Limb (tissue), 2 donors: ENCODE measurements at regions not wholly inside any gene's neighbourhood (a gene's known extent, or its start where the extent isn't known, plus 50 kb on each side); places are given as distances from the start of the nearest gene placed in this dataset.

Source experiments
- DNase-seq, 2 donors: peaks; one replicate each; pipeline ENCODE4 v3.0.0-alpha.2; 2016; ENCODE audit errors: extremely low spot score in 2 of 2

DNA sequence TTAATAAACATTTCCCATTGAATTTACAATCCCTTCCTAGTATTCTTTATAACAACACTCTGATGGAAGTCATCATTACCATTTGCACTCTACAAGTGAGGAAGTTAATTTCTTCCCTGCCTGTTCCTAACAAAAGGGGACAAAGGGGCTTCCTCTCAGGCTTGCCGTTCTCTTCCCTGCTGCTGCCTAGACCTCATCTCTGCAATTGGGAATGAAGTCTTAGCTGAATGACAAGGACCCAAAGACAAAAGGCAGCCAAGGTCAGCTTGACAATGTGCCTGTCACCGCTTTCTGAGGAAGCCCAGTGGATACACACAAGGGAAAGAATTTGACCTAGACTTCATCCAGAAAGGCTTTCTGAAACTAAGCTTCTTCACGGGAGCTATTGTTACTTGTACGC, 416.4 kb downstream of the CMPK2 start:
- DNase-seq = no peak

DNA sequence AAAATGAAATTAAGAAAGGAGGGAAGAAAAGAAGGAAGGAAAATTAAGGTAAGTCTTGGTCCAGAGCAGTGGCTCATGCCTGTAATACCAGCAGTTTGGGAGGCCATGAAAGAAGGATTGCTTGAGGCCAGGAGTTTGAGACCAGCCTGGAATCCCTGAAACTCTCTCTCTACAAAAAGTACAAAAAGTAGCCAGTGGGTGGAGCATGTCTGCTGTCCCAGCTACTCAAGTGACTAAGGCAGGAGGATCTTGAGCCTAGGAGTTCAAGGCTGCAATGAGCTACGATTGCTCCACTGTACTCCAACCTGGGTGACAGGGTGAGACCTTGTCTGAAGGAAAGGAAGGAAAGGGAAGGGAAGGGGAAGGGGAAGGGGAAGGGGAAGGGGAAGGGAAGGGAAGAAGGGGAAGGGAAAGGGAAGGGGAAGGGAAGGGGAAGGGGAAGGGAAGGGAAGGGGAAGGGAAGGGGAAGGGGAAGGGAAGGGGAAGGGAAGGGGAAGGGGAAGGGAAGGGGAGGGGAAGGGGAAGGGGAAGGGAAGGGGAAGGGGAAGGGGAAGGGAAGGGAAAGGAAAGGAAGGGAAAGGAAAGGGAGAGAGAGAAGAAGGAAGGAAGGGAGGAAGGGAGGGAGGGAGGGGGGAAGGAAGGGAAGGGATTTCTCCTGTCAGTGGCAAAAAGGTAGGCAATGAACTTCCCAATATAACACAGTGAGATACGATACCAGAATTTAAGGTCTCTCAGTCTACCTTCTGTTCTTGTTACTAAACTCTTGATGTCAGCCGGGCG, 412.8 kb downstream of the CMPK2 start:
- DNase-seq = no peak

DNA sequence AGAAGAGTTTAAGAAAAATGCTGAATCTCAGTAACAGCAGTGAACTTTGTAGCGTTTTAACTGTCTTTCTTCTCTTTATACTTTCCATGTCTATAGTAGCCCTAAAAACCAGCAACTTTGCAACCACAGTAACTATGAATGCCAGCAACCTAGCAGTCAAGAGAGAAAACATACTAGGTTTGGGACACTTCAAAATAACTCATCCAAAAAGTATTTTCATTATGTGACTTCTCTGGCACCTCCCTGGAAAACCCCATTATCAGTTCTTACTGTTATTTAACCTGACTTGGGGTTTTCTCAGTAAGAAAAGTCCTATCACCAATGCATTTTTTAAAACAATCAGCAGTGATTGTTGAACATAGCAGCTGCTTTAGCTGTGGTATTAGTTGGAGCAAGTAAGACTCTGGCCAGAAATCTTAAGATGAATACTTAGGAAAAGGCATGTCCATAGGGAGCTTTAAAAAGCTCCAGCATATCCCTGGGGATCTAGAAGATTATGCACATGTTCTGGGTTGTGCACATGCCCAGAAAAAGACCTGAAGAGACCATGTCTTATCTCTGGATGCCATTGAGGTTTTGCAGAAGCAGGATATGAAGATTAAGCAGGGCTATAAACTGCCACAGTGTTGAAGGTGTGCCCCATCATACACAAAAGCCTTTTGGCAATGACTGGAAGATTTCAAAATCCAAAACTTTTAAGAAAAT, 411.3 kb downstream of the CMPK2 start:
- no peak for DNase-seq

DNA sequence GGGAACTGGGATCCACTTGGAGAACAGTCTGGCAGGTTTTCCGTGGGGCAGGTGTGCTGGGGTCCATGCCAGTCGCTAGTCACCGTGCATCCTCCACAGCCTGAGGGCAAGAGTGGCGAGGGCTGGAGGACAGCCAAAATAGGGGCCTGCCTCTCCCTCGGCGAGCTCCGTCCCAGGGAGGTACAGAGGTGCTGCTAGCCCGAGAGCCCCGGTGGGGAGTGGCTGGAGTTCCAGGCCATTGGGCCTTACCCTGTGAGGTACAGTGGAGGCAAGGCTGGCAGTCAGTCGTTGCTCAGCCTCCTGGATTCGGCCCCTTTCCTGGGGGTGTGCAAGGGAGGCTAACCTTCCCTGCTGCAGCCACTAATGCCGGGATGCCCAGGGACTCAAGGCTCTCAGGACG, 406.6 kb downstream of the CMPK2 start:
- no peak for DNase-seq

DNA sequence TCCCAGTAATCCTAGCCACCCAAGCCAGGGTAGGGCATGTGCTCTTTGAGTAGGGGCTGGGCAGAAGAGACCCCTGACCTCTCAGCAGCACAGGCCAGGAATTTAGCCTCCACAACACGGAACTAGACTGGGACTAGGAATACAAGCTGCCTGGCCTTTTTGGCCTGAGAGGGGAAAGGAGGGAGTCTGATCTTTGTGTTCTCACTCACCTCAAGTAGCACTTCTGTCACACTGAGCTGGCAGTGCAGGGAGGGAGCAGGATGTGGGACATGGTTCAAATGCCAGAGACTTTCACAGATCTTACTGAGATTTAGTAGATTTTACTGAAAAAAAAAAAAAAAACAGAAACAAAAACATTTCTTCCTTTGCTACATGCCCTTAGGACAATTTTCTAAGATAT, 395.2 kb downstream of the CMPK2 start:
- DNase-seq = no peak

DNA sequence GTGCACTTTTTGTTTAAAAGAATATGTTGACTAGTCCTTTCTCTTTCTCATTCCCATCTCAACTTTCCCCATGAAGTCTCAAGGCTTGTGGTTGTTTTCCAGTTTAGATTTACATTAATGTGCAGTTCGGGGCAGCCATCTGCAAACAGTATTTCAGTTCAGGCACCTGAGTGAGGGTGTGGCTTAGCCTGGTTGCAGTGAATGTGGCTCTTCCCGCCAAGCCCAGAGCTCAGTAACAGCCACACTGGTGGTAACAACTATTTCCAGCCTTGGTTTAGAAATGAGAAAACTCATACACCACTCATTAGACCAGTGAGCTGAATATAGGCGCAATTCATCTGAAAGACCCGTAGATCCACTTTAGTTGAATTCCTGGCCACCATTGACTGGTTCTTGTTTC, 394.3 kb downstream of the CMPK2 start:
- DNase-seq = no peak

DNA sequence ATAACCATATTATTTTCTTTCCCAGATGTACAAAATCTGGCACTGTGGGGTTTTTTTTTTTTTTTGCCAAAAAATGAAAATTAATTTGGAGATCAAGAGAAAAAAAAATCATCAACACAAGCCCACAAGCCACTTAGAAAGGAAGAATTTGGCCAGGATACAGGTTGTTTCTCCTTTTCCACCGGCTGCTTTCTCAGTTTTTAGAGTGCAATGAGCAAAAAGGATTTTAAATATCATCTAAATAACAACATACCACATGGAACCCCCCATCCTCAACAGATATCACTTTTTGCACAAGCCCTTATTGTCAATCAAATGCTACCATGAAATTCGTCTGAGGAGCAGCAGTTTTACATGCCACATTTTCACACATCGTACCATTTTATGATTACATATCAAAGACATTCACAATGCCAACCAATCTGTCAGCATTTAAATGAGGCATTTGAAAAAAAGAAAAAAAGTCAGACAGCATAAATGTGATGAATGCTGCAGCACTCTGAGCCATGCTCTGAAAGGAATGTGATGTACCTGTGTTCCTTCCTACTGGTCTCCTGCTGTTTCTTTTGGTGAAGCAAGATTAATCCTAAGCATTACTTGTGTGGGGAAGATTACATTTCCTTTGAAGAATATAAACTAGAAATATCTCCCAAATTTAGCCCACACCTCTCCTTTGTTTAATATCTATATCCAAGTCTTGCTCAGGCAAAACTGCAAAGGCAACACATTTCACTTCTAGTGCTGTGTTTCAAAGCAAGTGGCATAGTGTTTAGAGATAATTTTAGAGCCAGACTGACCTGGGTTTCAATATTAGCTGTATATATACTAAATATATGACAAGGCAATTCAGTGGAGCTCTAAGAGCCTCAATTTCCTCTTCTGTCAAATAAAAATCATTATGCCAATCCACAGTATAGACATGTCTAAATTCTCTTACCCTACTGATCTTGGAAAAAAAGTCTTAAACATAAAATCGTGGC, 391.3 kb downstream of the CMPK2 start:
- no peak for DNase-seq

DNA sequence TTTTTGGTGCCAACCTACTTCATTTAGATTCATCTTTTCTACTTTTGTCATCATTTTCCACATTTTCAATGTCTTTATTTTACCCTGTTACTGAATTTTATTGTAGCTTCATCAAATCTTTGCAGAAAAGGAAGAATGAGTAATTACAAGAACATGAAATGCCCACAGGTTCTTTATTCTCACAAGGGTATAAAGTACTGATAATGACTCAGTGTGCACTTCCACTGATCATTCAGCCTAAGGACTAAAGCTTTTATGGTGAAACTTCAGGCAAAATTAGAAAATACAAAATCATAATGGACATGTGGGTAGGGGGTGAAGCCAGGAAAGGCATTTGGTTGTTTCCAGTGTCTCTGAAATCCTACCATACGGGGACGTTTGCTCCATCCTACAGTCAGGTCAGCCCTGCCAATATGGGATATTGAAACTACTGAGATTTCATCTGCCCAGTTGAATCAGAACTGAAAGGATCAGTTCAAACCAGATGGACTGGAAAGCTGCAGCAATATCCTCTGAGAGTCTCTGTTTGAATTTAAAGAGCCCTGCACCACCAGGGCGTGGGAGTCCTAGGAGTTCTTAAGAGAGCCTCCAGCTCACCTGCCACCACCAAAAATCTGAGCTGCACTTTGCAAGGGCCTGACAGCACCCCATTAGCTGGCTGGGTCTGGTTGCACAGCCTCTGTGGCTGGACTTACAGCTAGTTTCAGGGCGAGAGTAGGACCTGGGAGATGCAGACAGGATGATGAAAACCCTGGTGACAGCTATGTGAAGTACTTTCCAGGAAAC, 390.4 kb downstream of the CMPK2 start:
- DNase-seq = no peak

DNA sequence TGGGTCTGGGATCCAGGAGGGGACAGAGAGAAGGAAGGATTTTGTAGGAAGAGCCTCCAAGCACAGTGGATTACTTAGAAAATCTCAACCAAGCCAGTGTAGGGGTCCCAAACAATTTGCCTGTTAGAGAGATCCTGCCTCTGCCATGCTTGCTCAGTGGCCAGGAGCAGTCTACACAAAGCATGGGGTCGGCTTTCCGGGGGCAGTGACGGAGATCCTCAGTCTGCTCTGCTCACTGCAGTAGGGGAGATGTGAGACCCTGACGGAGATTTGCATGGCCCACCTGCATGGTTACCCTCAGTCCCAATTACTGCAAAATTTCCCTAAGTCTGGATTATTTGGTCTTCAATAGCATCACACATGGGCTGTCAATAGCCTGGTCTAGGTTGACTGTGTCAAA, 385.2 kb downstream of the CMPK2 start:
- no peak for DNase-seq

DNA sequence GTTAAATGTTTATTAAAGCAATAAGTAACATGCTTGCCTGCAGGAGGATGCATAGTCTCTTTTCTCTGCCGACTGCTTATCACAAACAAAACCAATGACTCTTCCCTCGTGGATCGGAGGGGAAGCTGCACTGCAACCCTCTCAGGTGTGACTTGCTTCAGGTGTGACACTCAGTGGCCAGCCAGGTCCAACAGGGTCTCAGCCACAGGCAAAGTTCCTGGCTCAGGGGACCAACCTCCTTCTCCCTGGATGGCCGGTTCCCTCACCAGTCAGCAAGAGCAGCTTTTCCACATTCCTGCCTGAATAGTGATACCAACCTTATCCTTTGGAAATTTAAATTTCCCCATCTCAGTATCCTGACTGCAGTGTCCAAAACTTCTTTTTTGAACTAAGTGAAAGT, 383.5 kb downstream of the CMPK2 start:
- DNase-seq = no peak

DNA sequence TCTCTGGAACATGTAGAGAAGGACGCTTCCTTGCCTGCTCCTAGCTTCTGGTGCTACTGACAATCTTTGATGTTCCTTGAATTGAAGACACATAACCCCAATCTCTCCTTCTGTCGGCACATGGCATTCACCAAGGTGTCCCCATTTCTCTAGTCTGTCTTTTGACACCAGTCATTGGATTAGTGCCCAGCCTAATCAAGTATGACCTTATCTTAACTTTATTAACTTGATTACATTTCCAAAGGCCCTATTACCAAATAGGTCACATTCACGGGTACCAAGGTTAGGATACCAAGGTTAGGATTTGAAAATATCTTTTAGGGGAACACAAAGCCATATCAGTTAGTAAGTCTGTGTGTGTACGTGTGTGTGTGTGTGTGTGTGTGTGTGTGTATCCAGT, 377.9 kb downstream of the CMPK2 start:
- no peak for DNase-seq

DNA sequence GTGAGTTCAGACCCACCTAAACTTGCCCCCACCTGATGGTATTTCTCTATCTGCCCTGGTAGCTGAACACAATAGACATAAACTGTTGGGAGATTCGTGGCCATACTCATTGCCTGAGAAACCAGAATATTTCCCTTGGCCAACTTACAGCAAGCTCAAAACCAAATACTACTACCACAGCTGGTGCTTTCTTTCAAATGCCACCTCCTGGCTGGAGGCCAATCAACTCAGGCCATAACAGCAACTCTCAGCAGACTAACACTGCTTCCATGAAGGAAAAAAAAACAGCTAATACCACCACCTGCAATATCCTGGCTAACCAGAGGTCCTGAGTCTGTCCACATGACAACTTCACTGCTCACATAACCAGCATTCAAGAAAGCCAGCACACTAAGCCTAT, 373.1 kb downstream of the CMPK2 start:
- DNase-seq = no peak

DNA sequence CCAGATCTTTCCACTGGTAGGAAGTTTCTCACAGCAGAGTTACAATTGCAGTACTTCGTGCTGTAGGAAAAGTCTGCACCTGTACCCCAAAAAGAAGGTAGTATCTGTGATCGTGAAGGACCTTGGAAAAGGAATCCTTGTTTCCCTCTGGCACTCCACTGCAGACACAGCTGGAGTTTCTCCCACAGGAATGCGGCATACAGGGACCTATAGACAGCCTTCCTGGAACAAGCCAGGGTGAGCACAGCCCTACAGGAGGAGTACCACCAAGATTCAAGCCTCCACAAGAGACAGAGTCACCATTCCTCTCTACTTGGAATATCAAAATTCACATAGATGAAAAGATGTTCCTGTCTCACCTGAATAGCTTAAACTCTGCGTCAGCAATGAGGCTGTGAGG, 372.4 kb downstream of the CMPK2 start:
- no peak for DNase-seq

DNA sequence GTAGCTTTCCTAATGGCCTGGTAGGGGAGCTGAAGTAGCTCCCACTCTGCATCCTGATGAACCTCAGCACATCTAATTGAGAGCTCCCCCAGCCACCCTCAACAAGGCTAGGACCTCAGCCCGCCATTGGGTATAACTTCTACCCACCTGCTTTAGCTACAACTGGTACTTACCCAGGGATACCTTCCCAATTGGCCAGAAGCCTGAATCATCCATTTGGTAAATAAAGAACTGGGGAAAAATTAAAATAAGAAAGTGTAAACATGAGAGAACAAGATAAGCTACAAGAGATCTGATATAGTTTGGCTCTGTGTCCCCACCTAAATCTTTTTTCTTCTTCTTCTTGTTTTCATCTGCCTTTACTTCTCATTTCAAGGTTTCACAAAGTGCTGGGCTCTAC, 372.0 kb downstream of the CMPK2 start:
- no peak for DNase-seq

DNA sequence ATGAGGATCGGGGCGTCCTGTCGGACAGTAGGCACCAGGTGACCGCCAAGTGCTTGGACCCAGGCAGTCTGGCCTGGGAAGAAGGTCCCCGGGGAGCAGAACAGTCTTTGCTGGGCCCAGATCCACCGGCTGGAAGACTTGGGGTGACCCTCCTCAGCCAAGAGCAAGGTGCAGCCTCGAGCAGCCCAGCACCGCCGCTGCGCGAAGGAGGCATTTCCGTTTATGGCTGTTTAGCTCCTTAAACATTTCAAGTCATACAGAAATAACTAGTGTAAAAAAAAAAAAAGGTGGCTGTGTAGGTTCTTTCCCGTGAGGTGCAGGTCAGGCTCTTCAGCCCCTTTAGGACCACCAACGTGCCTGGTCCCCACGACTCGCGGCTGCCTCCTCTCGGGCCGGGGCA, 370.2 kb downstream of the CMPK2 start:
- no peak for DNase-seq

DNA sequence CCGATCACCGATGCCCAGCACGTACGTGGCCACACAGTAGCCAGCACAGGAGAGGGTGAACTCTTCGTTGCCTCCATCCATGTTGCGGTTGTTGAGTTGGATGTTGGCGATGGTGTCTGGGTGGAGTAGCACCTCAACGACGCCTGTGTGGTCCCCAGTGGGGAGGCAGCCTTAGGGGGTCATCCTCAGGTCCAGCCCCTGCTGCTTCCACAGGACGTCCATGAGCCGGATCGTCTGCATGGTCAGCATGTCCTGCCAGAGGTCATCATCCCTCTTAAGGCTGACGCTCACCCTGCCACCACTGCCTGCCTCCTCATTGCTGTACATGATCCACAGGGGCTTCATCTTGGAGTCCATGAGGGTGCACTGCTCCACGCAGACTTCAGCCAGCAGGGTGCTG, 369.3 kb downstream of the CMPK2 start:
- DNase-seq = no peak

DNA sequence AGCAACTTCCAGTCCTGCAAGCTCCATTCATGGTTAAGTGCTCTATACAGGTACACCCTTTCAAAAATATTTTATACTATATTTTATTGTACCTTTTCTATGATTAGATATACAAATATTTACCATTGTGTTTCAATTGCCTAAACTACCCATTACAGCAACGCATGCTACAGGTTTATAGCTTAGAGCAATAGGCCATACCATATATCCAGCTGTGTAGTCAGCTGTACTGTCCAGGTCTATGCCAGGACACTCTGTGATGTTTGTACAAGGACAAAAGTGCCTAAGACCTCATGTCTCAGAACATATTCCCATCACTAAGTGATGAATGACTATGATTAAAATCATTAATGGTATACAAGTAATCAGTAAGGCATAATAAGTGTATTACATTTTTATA, 368.7 kb downstream of the CMPK2 start:
- no peak for DNase-seq

DNA sequence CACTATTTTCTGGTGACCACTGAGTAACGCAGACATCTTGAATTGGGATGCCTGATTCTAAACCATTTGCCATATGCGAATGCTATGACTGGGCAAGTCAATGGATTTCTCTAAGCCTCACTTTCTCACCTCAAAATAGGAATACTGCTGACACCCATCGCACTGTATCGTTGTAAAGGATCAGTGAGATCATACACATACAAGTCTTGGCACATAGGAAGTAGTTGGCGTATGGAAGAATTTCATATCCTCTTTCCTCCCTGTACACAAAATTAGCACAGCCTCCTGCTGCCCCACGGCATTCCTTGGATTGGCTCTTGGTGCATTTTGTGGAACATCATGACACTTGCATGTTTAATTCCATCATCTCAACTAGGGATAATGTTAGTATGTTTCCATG, 366.9 kb downstream of the CMPK2 start:
- DNase-seq = no peak

DNA sequence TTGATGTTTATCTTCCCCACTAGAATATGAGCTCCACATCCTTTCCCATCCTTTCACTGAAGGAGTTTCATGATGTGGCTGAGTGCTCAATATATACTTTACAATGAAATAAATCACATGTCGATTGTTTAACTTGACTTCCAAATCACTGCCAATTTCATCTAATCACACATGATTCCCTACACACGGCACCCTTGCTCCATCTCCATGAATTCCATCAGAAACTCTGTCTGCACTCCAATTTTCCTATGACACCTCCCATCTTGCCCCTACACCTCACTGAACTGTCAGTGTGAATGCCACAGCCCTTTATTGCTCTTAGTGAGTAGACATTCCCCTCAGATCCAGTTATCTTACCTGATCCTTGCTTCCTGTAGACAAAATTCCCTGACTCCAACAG, 366.0 kb downstream of the CMPK2 start:
- no peak for DNase-seq

DNA sequence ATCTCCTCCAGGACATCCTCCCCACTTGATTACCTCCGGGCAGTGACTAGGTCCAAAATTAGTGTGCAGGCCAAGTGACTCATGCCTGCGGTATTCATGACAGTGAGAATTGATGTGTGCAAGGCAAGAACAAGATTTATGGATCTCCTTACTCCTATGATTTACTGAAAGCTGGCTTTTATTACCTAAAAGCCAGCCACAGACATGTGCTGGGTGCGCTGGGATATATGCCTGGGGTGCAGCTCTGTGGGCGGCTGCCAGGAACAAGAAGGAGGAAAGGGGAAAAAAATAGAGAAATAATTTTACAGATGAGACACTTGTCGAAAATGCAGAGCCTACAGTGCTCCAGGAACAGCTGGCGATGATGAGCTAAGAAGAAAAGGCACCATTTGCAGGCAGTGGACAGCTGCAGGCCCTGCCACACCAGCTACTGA, 359.3 kb downstream of the CMPK2 start:
- DNase-seq = peak; percentile 32 to 39

DNA sequence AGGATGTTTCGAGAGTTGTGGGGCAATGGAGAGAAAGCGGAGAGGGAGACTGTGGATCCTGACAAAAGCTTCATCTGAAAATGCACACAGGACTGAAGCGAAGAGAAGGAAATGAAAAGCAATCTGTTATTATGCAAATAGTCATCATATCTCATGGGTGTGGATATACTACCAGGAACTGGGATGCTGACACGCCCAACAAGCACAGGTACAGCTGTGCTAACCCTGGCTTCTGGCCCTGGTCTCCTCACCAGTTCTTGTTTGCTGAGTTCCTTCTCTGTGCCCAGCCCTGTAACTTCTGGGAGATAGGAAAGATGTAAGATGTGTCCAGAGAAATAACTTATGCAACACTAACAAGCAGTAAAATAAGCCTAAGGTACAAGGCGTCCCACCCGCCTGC, 358.8 kb downstream of the CMPK2 start:
- no peak for DNase-seq
